ENCODE measurements at regions not wholly inside any gene's neighbourhood (a gene's known extent, or its start where the extent isn't known, plus 50 kb on each side); places are given as distances from the start of the nearest gene placed in this dataset.

- no peak overlapping the region for H3K27ac Mint-ChIP-seq (ENCODE audit: unreplicated experiment)
These were observed 84.3 kb upstream of the LGALSL start for GRCh38 chr2:64369706-64370105.

GRCh38 chr2:64371727-64372126, 82.2 kb upstream of the LGALSL start:
- Mint-ChIP-seq H3K4me3 (ENCODE audit: unreplicated experiment) (no peak overlapping the region), H3K9me3 (ENCODE audit: unreplicated experiment) (no peaks in the 10 kb centered on the region), H3K36me3 (ENCODE audit: unreplicated experiment) (no peaks in the 10 kb centered on the region), H3K27me3 (ENCODE audit: unreplicated experiment) (peaks cover 13% of the 10 kb centered on the region), H3K27ac (ENCODE audit: unreplicated experiment) (no peak overlapping the region), H3K4me1 (ENCODE audit: unreplicated experiment) (no peaks in the 10 kb centered on the region)
- no peak for DNase-seq (ENCODE audit: extremely low spot score, unreplicated experiment)
- TF ChIP-seq CTCF (IDR thresholded peaks at IDR 0.05), result no peak

More at GRCh38 chr2:64369706-64370105, 84.3 kb upstream of the LGALSL start:
- peaks cover 13% of the 10 kb centered on the region for H3K27me3 Mint-ChIP-seq (ENCODE audit: unreplicated experiment)
- no peak for TF ChIP-seq CTCF (IDR thresholded peaks at IDR 0.05)
- DNase-seq (ENCODE audit: extremely low spot score, unreplicated experiment), result no peak
- no peak overlapping the region for H3K4me3 Mint-ChIP-seq (ENCODE audit: unreplicated experiment)
- H3K9me3 Mint-ChIP-seq (ENCODE audit: unreplicated experiment), result no peaks in the 10 kb centered on the region
- H3K36me3 Mint-ChIP-seq (ENCODE audit: unreplicated experiment), result no peaks in the 10 kb centered on the region
- H3K4me1 Mint-ChIP-seq (ENCODE audit: unreplicated experiment), result no peaks in the 10 kb centered on the region

- Mint-ChIP-seq H3K27ac (ENCODE audit: unreplicated experiment) (no peak overlapping the region), H3K36me3 (ENCODE audit: unreplicated experiment) (no peaks in the 10 kb centered on the region), H3K9me3 (ENCODE audit: unreplicated experiment) (no peaks in the 10 kb centered on the region), H3K27me3 (ENCODE audit: unreplicated experiment) (peaks cover 11% of the 10 kb centered on the region), H3K4me3 (ENCODE audit: unreplicated experiment) (no peak overlapping the region), H3K4me1 (ENCODE audit: unreplicated experiment) (no peaks in the 10 kb centered on the region)
- DNase-seq (ENCODE audit: extremely low spot score, unreplicated experiment), result peak; percentile 76
- TF ChIP-seq CTCF (IDR thresholded peaks at IDR 0.05), result no peak
These were observed 79.3 kb upstream of the LGALSL start for GRCh38 chr2:64374686-64375085.

GRCh38 chr2:64376926-64377325, 77.0 kb upstream of the LGALSL start:
- Mint-ChIP-seq H3K9me3 (ENCODE audit: unreplicated experiment) (no peaks in the 10 kb centered on the region), H3K27ac (ENCODE audit: unreplicated experiment) (no peak overlapping the region), H3K36me3 (ENCODE audit: unreplicated experiment) (no peaks in the 10 kb centered on the region), H3K27me3 (ENCODE audit: unreplicated experiment) (peaks cover 28% of the 10 kb centered on the region), H3K4me3 (ENCODE audit: unreplicated experiment) (no peak overlapping the region), H3K4me1 (ENCODE audit: unreplicated experiment) (no peaks in the 10 kb centered on the region)
- no peak for TF ChIP-seq CTCF (IDR thresholded peaks at IDR 0.05)
- DNase-seq (ENCODE audit: extremely low spot score, unreplicated experiment), result peak; percentile 56

GRCh38 chr2:64379186-64379585, 74.8 kb upstream of the LGALSL start:
- H3K4me1 Mint-ChIP-seq (ENCODE audit: unreplicated experiment), result no peaks in the 10 kb centered on the region

More at GRCh38 chr2:64379186-64379585, 74.8 kb upstream of the LGALSL start:
- Mint-ChIP-seq H3K36me3 (ENCODE audit: unreplicated experiment) (peaks cover 4% of the 10 kb centered on the region), H3K27ac (ENCODE audit: unreplicated experiment) (no peak overlapping the region), H3K4me3 (ENCODE audit: unreplicated experiment) (no peak overlapping the region), H3K27me3 (ENCODE audit: unreplicated experiment) (peaks cover 36% of the 10 kb centered on the region), H3K9me3 (ENCODE audit: unreplicated experiment) (no peaks in the 10 kb centered on the region)
- no peak for TF ChIP-seq CTCF (IDR thresholded peaks at IDR 0.05)
- peak; percentile 15 for DNase-seq (ENCODE audit: extremely low spot score, unreplicated experiment)
